ENCODE measurements at regions not wholly inside any gene's neighbourhood (a gene's known extent, or its start where the extent isn't known, plus 50 kb on each side); places are given as distances from the start of the nearest gene placed in this dataset.

GRCh38 chr2:7570247-7570646 lies 653.0 kb downstream of the RNF144A start:
- no peaks in the 10 kb centered on the region for H3K9me2 ChIP-seq (ENCODE audit: insufficient read depth)
- H3K79me2 ChIP-seq (ENCODE audit: insufficient read depth, low read length): no peaks in the 10 kb centered on the region
- TF ChIP-seq SRF (IDR thresholded peaks at IDR 0.05; ENCODE audit: low read depth) (no peak), EZH2phosphoT487 (IDR thresholded peaks at IDR 0.05; ENCODE audit: borderline replicate concordance) (no peak), RAD21 (IDR thresholded peaks at IDR 0.05; ENCODE audit: low read depth) (no peak), EZH2 (IDR thresholded peaks at IDR 0.05) (no peak), CBX3 (IDR thresholded peaks at IDR 0.05; ENCODE audit: low read depth) (no peak), MAX (IDR thresholded peaks at IDR 0.05) (no peak), CEBPB (IDR thresholded peaks at IDR 0.05; ENCODE audit: low read depth) (no peak), POLR2A (IDR thresholded peaks at IDR 0.05; ENCODE audit: borderline replicate concordance, extremely low read depth, insufficient read depth, insufficient read length) (no peak), REST (IDR thresholded peaks at IDR 0.05; ENCODE audit: low read depth) (no peak), SIN3A (IDR thresholded peaks at IDR 0.05; ENCODE audit: low read depth) (no peak), FOSL1 (IDR thresholded peaks at IDR 0.05; ENCODE audit: low read depth) (no peak), ZFX (IDR thresholded peaks at IDR 0.05) (no peak), POLR2AphosphoS5 (IDR thresholded peaks at IDR 0.05; ENCODE audit: low read depth, low read length) (no peak), ELF1 (IDR thresholded peaks at IDR 0.05; ENCODE audit: borderline replicate concordance, low read depth) (no peak), JUND (IDR thresholded peaks at IDR 0.05) (no peak), SP1 (IDR thresholded peaks at IDR 0.05; ENCODE audit: low read depth) (no peak)
- ChIA-PET POLR2A (no interaction called here), RAD21 (ENCODE audit: low non-redundant PET in 1 of 2, low total read pairs in 2 of 2, uncharacterized antibody in 2 of 2, unreplicated experiment in 2 of 2) (no interaction called here), CTCF (no interaction called here)
- no peak overlapping the region for H2AFZ ChIP-seq (ENCODE audit: low read depth, low read length, poor library complexity, severe bottlenecking)
- no peak overlapping the region for H3K27ac ChIP-seq (ENCODE audit: low read depth, low read length)
- H3K36me3 ChIP-seq (ENCODE audit: control insufficient read depth in 1 of 2, insufficient read depth in 2 of 2, low read length in 2 of 2): no peaks in the 10 kb centered on the region
- ATAC-seq: no peak
- no peak for DNase-seq (ENCODE audit: low read depth, low spot score)
- intact Hi-C loops (cut with micrococcal nuclease): no loop called here
- H3K27me3 ChIP-seq (ENCODE audit: insufficient read depth, low read length): peaks cover 40% of the 10 kb centered on the region; the same call in 1 of the 2 replicates
- no peaks in the 10 kb centered on the region for H4K20me1 ChIP-seq (ENCODE audit: insufficient read depth)
- no peak overlapping the region for H3K4me3 ChIP-seq (replicated peaks in 1 of 2; ENCODE audit: low read depth in 1 of 2, low read length in 2 of 2)
- no peaks in the 10 kb centered on the region for H3K9me3 ChIP-seq (ENCODE audit: control insufficient read depth in 1 of 2, insufficient read depth in 1 of 2, low read depth in 1 of 2, low read length in 2 of 2)
- BruUV-seq (replicated peaks): no TSS peak
- H3K9ac ChIP-seq (ENCODE audit: low read length): no peak overlapping the region
- H3K4me1 ChIP-seq (ENCODE audit: control insufficient read depth in 1 of 2, insufficient read depth in 2 of 2, low read length in 2 of 2): no peaks in the 10 kb centered on the region
- no peak overlapping the region for H3K4me2 ChIP-seq (ENCODE audit: low read length)
